ENCODE measurements at regions not wholly inside any gene's neighbourhood (a gene's known extent, or its start where the extent isn't known, plus 50 kb on each side); places are given as distances from the start of the nearest gene placed in this dataset.

GRCh38 chr6:88459189-88459588 lies 293.0 kb upstream of the CNR1 start:
- Histone ChIP-seq H3K9ac (ENCODE audit: low read length) (no peak overlapping the region), H3K79me2 (ENCODE audit: low read length) (no peaks in the 10 kb centered on the region), H3K27me3 (replicated peaks; ENCODE audit: insufficient read depth, low read length) (no peaks in the 10 kb centered on the region), H3K4me1 (ENCODE audit: low read length) (no peaks in the 10 kb centered on the region), H3K27ac (ENCODE audit: low read length) (no peak overlapping the region), H3K4me2 (ENCODE audit: low read depth, low read length) (no peak overlapping the region), H3K9me2 (replicated peaks; ENCODE audit: insufficient read depth, low read length) (no peaks in the 10 kb centered on the region), H3K4me3 (ENCODE audit: low read length) (no peak overlapping the region), H3K36me3 (replicated peaks; ENCODE audit: insufficient read depth, low read length) (no peaks in the 10 kb centered on the region), H3K9me3 (replicated peaks; ENCODE audit: insufficient read depth, low read length) (no peaks in the 10 kb centered on the region), H2AFZ (ENCODE audit: low read length) (no peak overlapping the region), H3F3A (ENCODE audit: insufficient read depth, low read length) (no peaks in the 10 kb centered on the region), H4K20me1 (ENCODE audit: insufficient read depth, low read length) (no peaks in the 10 kb centered on the region)
- no peak for DNase-seq
- TF ChIP-seq EZH2phosphoT487 (IDR thresholded peaks at IDR 0.05; ENCODE audit: low read length): no peak
- TF ChIP-seq EZH2 (optimal IDR thresholded peaks at IDR 0.05; ENCODE audit: low read depth, low read length): no peak
- TF ChIP-seq, protein P1, sequence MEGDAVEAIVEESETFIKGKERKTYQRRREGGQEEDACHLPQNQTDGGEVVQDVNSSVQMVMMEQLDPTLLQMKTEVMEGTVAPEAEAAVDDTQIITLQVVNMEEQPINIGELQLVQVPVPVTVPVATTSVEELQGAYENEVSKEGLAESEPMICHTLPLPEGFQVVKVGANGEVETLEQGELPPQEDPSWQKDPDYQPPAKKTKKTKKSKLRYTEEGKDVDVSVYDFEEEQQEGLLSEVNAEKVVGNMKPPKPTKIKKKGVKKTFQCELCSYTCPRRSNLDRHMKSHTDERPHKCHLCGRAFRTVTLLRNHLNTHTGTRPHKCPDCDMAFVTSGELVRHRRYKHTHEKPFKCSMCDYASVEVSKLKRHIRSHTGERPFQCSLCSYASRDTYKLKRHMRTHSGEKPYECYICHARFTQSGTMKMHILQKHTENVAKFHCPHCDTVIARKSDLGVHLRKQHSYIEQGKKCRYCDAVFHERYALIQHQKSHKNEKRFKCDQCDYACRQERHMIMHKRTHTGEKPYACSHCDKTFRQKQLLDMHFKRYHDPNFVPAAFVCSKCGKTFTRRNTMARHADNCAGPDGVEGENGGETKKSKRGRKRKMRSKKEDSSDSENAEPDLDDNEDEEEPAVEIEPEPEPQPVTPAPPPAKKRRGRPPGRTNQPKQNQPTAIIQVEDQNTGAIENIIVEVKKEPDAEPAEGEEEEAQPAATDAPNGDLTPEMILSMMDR (IDR thresholded peaks at IDR 0.05; ENCODE audit: low read length): no peak

DNA sequence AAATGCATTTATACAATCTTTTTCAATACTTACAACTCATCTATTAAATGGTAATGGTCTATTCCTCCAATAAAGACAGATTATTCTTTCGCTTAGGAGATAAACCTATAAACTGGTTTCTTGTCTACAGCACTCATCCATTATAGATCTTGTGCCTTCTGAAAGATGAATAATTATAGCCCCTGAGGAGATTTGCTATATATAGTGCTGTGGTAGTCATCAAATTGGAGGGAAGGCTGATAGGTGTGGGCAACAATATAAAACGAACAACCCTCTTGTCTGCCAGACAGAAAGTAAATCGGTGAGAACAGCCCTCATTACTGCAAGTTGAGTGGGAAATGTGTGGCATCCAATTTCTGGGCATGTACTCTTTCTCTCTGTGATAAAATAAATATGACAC lies 292.5 kb upstream of the CNR1 start:
- Histone ChIP-seq H3K27me3 (replicated peaks; ENCODE audit: insufficient read depth, low read length) (no peaks in the 10 kb centered on the region), H3K9me2 (replicated peaks; ENCODE audit: insufficient read depth, low read length) (no peaks in the 10 kb centered on the region), H3K27ac (ENCODE audit: low read length) (no peak overlapping the region), H3K4me1 (ENCODE audit: low read length) (no peaks in the 10 kb centered on the region), H3K36me3 (replicated peaks; ENCODE audit: insufficient read depth, low read length) (no peaks in the 10 kb centered on the region), H3K9me3 (replicated peaks; ENCODE audit: insufficient read depth, low read length) (no peaks in the 10 kb centered on the region), H2AFZ (ENCODE audit: low read length) (no peak overlapping the region), H3K4me2 (ENCODE audit: low read depth, low read length) (no peak overlapping the region), H3K79me2 (ENCODE audit: low read length) (no peaks in the 10 kb centered on the region), H3K4me3 (ENCODE audit: low read length) (no peak overlapping the region), H3K9ac (ENCODE audit: low read length) (no peak overlapping the region), H3F3A (ENCODE audit: insufficient read depth, low read length) (no peaks in the 10 kb centered on the region), H4K20me1 (ENCODE audit: insufficient read depth, low read length) (no peaks in the 10 kb centered on the region)
- DNase-seq: no peak
- TF ChIP-seq, protein P1 (IDR thresholded peaks at IDR 0.05; ENCODE audit: low read length): no peak
- TF ChIP-seq EZH2 (optimal IDR thresholded peaks at IDR 0.05; ENCODE audit: low read depth, low read length) (no peak), EZH2phosphoT487 (IDR thresholded peaks at IDR 0.05; ENCODE audit: low read length) (no peak)

DNA sequence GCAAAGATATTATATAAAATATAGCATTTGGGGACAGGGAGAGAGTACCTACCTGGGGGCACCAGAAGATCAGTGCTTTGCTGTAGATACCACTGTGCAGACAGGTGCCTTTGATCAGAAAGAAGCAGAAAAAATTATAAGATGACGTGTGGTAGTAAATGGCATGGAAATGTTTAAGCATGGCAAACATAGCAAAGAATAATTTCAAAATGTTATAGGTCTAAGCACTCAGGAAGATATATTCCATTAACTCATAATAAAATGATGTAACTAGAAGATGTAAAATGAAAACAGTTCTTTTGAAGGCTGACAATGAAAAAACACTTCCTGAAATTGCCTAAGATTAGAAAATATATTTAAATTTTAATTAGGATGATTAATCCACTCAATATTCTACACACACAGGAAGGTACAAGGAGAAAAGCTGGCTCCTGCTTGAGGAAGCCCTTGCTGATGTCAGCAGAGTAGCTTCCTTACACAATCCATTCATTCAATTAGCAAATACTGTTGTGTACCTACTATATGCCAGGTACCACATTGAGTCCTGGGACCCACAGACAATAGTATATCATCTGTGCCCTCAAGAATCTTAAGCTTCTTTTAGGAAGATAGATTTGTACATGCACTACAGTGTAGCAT lies 290.2 kb upstream of the CNR1 start:
- Histone ChIP-seq H3F3A (ENCODE audit: insufficient read depth, low read length) (no peaks in the 10 kb centered on the region), H3K36me3 (replicated peaks; ENCODE audit: insufficient read depth, low read length) (no peaks in the 10 kb centered on the region), H2AFZ (ENCODE audit: low read length) (no peak overlapping the region), H3K9me3 (replicated peaks; ENCODE audit: insufficient read depth, low read length) (no peaks in the 10 kb centered on the region), H4K20me1 (ENCODE audit: insufficient read depth, low read length) (no peaks in the 10 kb centered on the region), H3K9ac (ENCODE audit: low read length) (no peak overlapping the region), H3K27ac (ENCODE audit: low read length) (no peak overlapping the region), H3K9me2 (replicated peaks; ENCODE audit: insufficient read depth, low read length) (no peaks in the 10 kb centered on the region), H3K79me2 (ENCODE audit: low read length) (no peaks in the 10 kb centered on the region), H3K27me3 (replicated peaks; ENCODE audit: insufficient read depth, low read length) (no peaks in the 10 kb centered on the region), H3K4me3 (ENCODE audit: low read length) (no peak overlapping the region), H3K4me2 (ENCODE audit: low read depth, low read length) (no peak overlapping the region), H3K4me1 (ENCODE audit: low read length) (no peaks in the 10 kb centered on the region)
- DNase-seq: no peak
- TF ChIP-seq EZH2 (optimal IDR thresholded peaks at IDR 0.05; ENCODE audit: low read depth, low read length) (no peak), EZH2phosphoT487 (IDR thresholded peaks at IDR 0.05; ENCODE audit: low read length) (no peak)
- TF ChIP-seq, protein P1 (IDR thresholded peaks at IDR 0.05; ENCODE audit: low read length): no peak

Data from MM.1S (cell line).